DMS114 treated with DMSO at 0.1 percent for 48 hours (cell line): ENCODE measurements at regions not wholly inside any gene's neighbourhood (a gene's known extent, or its start where the extent isn't known, plus 50 kb on each side); places are given as distances from the start of the nearest gene placed in this dataset.
"Not testable (repeated sequence)": the region's sequence is repeated elsewhere in the genome, so short reads cannot be mapped to it uniquely, and the experiment has no call there.

Experiments used
- DNase-seq: peaks from one replicate; lab custom pipeline; 2025; ENCODE audit not compliant: unreplicated experiment; lab: John Stamatoyannopoulos, UW

- DNase-seq: no peak
Observed at GRCh38 chr15:20272422-20273184, 269.0 kb downstream of the GOLGA6L6 start.

- DNase-seq: no peak
Observed at GRCh38 chr15:20271647-20272046, 270.0 kb downstream of the GOLGA6L6 start.

GRCh38 chr15:20269956-20270355 lies 271.6 kb downstream of the GOLGA6L6 start:
- not testable (repeated sequence) for DNase-seq

GRCh38 chr15:20267996-20268395 lies 273.6 kb downstream of the GOLGA6L6 start:
- not testable (repeated sequence) for DNase-seq

- not testable (repeated sequence) for DNase-seq
Observed at GRCh38 chr15:20267051-20267730, 274.4 kb downstream of the GOLGA6L6 start.

- not testable (repeated sequence) for DNase-seq
Observed at GRCh38 chr15:20265710-20266109, 275.9 kb downstream of the GOLGA6L6 start.

- not testable (repeated sequence) for DNase-seq
Observed at GRCh38 chr15:20261321-20262280, 280.0 kb downstream of the GOLGA6L6 start.

- DNase-seq: not testable (repeated sequence)
Observed at GRCh38 chr15:20260650-20261049, 280.9 kb downstream of the GOLGA6L6 start.

- DNase-seq: not testable (repeated sequence)
Observed at GRCh38 chr15:20259559-20260190, 281.9 kb downstream of the GOLGA6L6 start.

GRCh38 chr15:20256394-20256793 lies 285.2 kb downstream of the GOLGA6L6 start:
- not testable (repeated sequence) for DNase-seq

GRCh38 chr15:20255641-20256040 lies 286.0 kb downstream of the GOLGA6L6 start:
- not testable (repeated sequence) for DNase-seq

GRCh38 chr15:20253047-20253615 lies 288.5 kb downstream of the GOLGA6L6 start:
- DNase-seq: not testable (repeated sequence)

- DNase-seq: not testable (repeated sequence)
Observed at GRCh38 chr15:20252040-20252439, 289.6 kb downstream of the GOLGA6L6 start.

GRCh38 chr15:20251214-20252005 lies 290.2 kb downstream of the GOLGA6L6 start:
- DNase-seq: not testable (repeated sequence)

GRCh38 chr15:20250206-20250605 lies 291.4 kb downstream of the GOLGA6L6 start:
- DNase-seq: not testable (repeated sequence)

GRCh38 chr15:20249677-20249970 lies 292.0 kb downstream of the GOLGA6L6 start:
- not testable (repeated sequence) for DNase-seq

- DNase-seq: not testable (repeated sequence)
Observed at GRCh38 chr15:20248434-20248833, 293.2 kb downstream of the GOLGA6L6 start.

GRCh38 chr15:20247137-20247536 lies 294.5 kb downstream of the GOLGA6L6 start:
- DNase-seq: not testable (repeated sequence)

- DNase-seq: not testable (repeated sequence)
Observed at GRCh38 chr15:20246624-20247023, 295.0 kb downstream of the GOLGA6L6 start.

- not testable (repeated sequence) for DNase-seq
Observed at GRCh38 chr15:20245856-20246255, 295.7 kb downstream of the GOLGA6L6 start.
